ENCODE measurements at regions not wholly inside any gene's neighbourhood (a gene's known extent, or its start where the extent isn't known, plus 50 kb on each side); places are given as distances from the start of the nearest gene placed in this dataset.

GRCh38 chr14:66140213-66140918 is 345.8 kb upstream of the CCDC196 start:
- Mint-ChIP-seq H3K36me3 (ENCODE audit: unreplicated experiment) (peaks cover 4% of the 10 kb centered on the region), H3K9me3 (ENCODE audit: unreplicated experiment) (no peaks in the 10 kb centered on the region), H3K4me3 (ENCODE audit: unreplicated experiment) (no peak overlapping the region), H3K27me3 (ENCODE audit: unreplicated experiment) (no peaks in the 10 kb centered on the region), H3K27ac (ENCODE audit: unreplicated experiment) (no peak overlapping the region), H3K4me1 (ENCODE audit: low read depth, unreplicated experiment) (no peaks in the 10 kb centered on the region)
- no peak for DNase-seq
- no peak for TF ChIP-seq CTCF (IDR thresholded peaks at IDR 0.05; ENCODE audit: partially characterized antibody, unreplicated experiment)

- H3K9me3 Mint-ChIP-seq (ENCODE audit: unreplicated experiment) = no peaks in the 10 kb centered on the region
- H3K27ac Mint-ChIP-seq (ENCODE audit: unreplicated experiment) = no peak overlapping the region
- H3K4me3 Mint-ChIP-seq (ENCODE audit: unreplicated experiment) = no peak overlapping the region
- H3K4me1 Mint-ChIP-seq (ENCODE audit: low read depth, unreplicated experiment) = no peaks in the 10 kb centered on the region
- no peak for DNase-seq
- no peaks in the 10 kb centered on the region for H3K27me3 Mint-ChIP-seq (ENCODE audit: unreplicated experiment)
- TF ChIP-seq CTCF (IDR thresholded peaks at IDR 0.05; ENCODE audit: partially characterized antibody, unreplicated experiment) = no peak
- peaks cover 4% of the 10 kb centered on the region for H3K36me3 Mint-ChIP-seq (ENCODE audit: unreplicated experiment)
These were observed 345.2 kb upstream of the CCDC196 start for GRCh38 chr14:66140963-66141362.

GRCh38 chr14:66141733-66142132 is 344.4 kb upstream of the CCDC196 start:
- no peak for DNase-seq
- Mint-ChIP-seq H3K27me3 (ENCODE audit: unreplicated experiment) (no peaks in the 10 kb centered on the region), H3K4me1 (ENCODE audit: low read depth, unreplicated experiment) (no peaks in the 10 kb centered on the region), H3K36me3 (ENCODE audit: unreplicated experiment) (peaks cover 4% of the 10 kb centered on the region), H3K27ac (ENCODE audit: unreplicated experiment) (no peak overlapping the region), H3K4me3 (ENCODE audit: unreplicated experiment) (no peak overlapping the region), H3K9me3 (ENCODE audit: unreplicated experiment) (no peaks in the 10 kb centered on the region)
- TF ChIP-seq CTCF (IDR thresholded peaks at IDR 0.05; ENCODE audit: partially characterized antibody, unreplicated experiment) = no peak

GRCh38 chr14:66143387-66144112 is 342.6 kb upstream of the CCDC196 start:
- TF ChIP-seq CTCF (IDR thresholded peaks at IDR 0.05; ENCODE audit: partially characterized antibody, unreplicated experiment) = no peak
- H3K4me3 Mint-ChIP-seq (ENCODE audit: unreplicated experiment) = no peak overlapping the region
- H3K36me3 Mint-ChIP-seq (ENCODE audit: unreplicated experiment) = peaks cover 4% of the 10 kb centered on the region
- no peaks in the 10 kb centered on the region for H3K27me3 Mint-ChIP-seq (ENCODE audit: unreplicated experiment)
- no peak for DNase-seq
- no peak overlapping the region for H3K27ac Mint-ChIP-seq (ENCODE audit: unreplicated experiment)
- peaks cover 2% of the 10 kb centered on the region for H3K9me3 Mint-ChIP-seq (ENCODE audit: unreplicated experiment)
- H3K4me1 Mint-ChIP-seq (ENCODE audit: low read depth, unreplicated experiment) = no peaks in the 10 kb centered on the region

GRCh38 chr14:66152302-66152701 is 333.9 kb upstream of the CCDC196 start:
- no peak for DNase-seq
- Mint-ChIP-seq H3K9me3 (ENCODE audit: unreplicated experiment) (peaks cover under 1% of the 10 kb centered on the region), H3K4me1 (ENCODE audit: low read depth, unreplicated experiment) (no peaks in the 10 kb centered on the region), H3K27ac (ENCODE audit: unreplicated experiment) (no peak overlapping the region), H3K27me3 (ENCODE audit: unreplicated experiment) (no peaks in the 10 kb centered on the region), H3K36me3 (ENCODE audit: unreplicated experiment) (no peaks in the 10 kb centered on the region), H3K4me3 (ENCODE audit: unreplicated experiment) (no peak overlapping the region)
- no peak for TF ChIP-seq CTCF (IDR thresholded peaks at IDR 0.05; ENCODE audit: partially characterized antibody, unreplicated experiment)
